NCI-H2196 (cell line): ENCODE measurements at regions not wholly inside any gene's neighbourhood (a gene's known extent, or its start where the extent isn't known, plus 50 kb on each side); places are given as distances from the start of the nearest gene placed in this dataset.
"Not testable (repeated sequence)": the region's sequence is repeated elsewhere in the genome, so short reads cannot be mapped to it uniquely, and the experiment has no call there.

Source experiments
- DNase-seq: peaks from one replicate; lab custom pipeline; 2025; ENCODE audit not compliant: unreplicated experiment; lab: John Stamatoyannopoulos, UW

- DNase-seq = no peak
Observed at GRCh38 chr5:92371889-92372235, 988.7 kb upstream of the ARRDC3 start.

GRCh38 chr5:92371171-92371888, 988.2 kb upstream of the ARRDC3 start:
- DNase-seq = no peak

- no peak for DNase-seq
Observed at GRCh38 chr5:92370032-92370431, 986.9 kb upstream of the ARRDC3 start.

- DNase-seq = no peak
Observed at GRCh38 chr5:92369587-92369986, 986.5 kb upstream of the ARRDC3 start.

GRCh38 chr5:92364986-92365550, 982.0 kb upstream of the ARRDC3 start:
- no peak for DNase-seq

- no peak for DNase-seq
Observed at GRCh38 chr5:92353107-92354030, 970.3 kb upstream of the ARRDC3 start.

GRCh38 chr5:92337772-92338234, 954.7 kb upstream of the ARRDC3 start:
- DNase-seq = no peak

GRCh38 chr5:92332039-92332438, 948.9 kb upstream of the ARRDC3 start:
- DNase-seq = no peak

- no peak for DNase-seq
Observed at GRCh38 chr5:92330365-92330764, 947.2 kb upstream of the ARRDC3 start.

GRCh38 chr5:92329759-92330158, 946.6 kb upstream of the ARRDC3 start:
- no peak for DNase-seq

- no peak for DNase-seq
Observed at GRCh38 chr5:92328584-92329259, 945.6 kb upstream of the ARRDC3 start.

GRCh38 chr5:92320446-92320845, 937.3 kb upstream of the ARRDC3 start:
- DNase-seq = no peak

- no peak for DNase-seq
Observed at GRCh38 chr5:92313385-92313784, 930.3 kb upstream of the ARRDC3 start.

GRCh38 chr5:92309336-92309991, 926.3 kb upstream of the ARRDC3 start:
- peak; percentile 0 for DNase-seq

GRCh38 chr5:92308679-92309078, 925.6 kb upstream of the ARRDC3 start:
- DNase-seq = no peak

GRCh38 chr5:92302356-92302755, 919.2 kb upstream of the ARRDC3 start:
- DNase-seq = not testable (repeated sequence)

GRCh38 chr5:92283521-92283920, 900.4 kb upstream of the ARRDC3 start:
- DNase-seq = no peak

- not testable (repeated sequence) for DNase-seq
Observed at GRCh38 chr5:92271750-92272149, 888.6 kb upstream of the ARRDC3 start.

GRCh38 chr5:92268343-92268742, 885.2 kb upstream of the ARRDC3 start:
- DNase-seq = no peak

- DNase-seq = no peak
Observed at GRCh38 chr5:92267830-92268229, 884.7 kb upstream of the ARRDC3 start.

- no peak for DNase-seq
Observed at GRCh38 chr5:92265804-92266203, 882.7 kb upstream of the ARRDC3 start.
